IMR-90 (cell line): ENCODE measurements at regions not wholly inside any gene's neighbourhood (a gene's known extent, or its start where the extent isn't known, plus 50 kb on each side); places are given as distances from the start of the nearest gene placed in this dataset.

Experiments
- ATAC-seq: fragments of 200-7000 bp; cut with Tn5 transposase; 2 replicates; pipeline ENCODE4 v1.9.1; 2020; ENCODE audit warnings: low read depth, mild to moderate bottlenecking, moderate library complexity
- BruUV-seq: library from RNA; stranded (reverse); fragments of 400-500 nt; replicated peaks from 2 replicates; lab custom pipeline; 2021; lab: Mats Ljungman, UMichigan
- CTCF ChIA-PET: fragments of 300-600 bp; formaldehyde crosslinking; extraction: SDS; loops from one replicate; lab custom pipeline; 2021; ENCODE audit warnings: antibody characterized with exemption; lab: Yijun Ruan, JAX
- POLR2A ChIA-PET: fragments of 300-600 bp; sonication (Branson Sonifier 250); formaldehyde crosslinking; loops from one replicate; lab custom pipeline; 2022; ENCODE audit warnings: antibody characterized with exemption; ENCODE audit not compliant: unreplicated experiment; lab: Charles Lee
- DNase-seq: peaks from one replicate; pipeline ENCODE4 v3.0.0; 2013
- H2AFZ ChIP-seq: replicated peaks from 2 replicates; pipeline ENCODE3; 2013; ENCODE audit warnings: low read length, mild to moderate bottlenecking; ENCODE audit not compliant: poor library complexity
- H2AK5ac ChIP-seq: 2 replicates; pipeline ENCODE4 v1.6.1; 2013; ENCODE audit warnings: low read depth, low read length, inconsistent platforms
- H2AK9ac ChIP-seq: replicated peaks from 2 replicates; pipeline ENCODE3; 2013; ENCODE audit warnings: mild to moderate bottlenecking, low read depth, low read length, moderate library complexity; ENCODE audit not compliant: poor library complexity
- H2BK120ac ChIP-seq: 2 replicates; pipeline ENCODE4 v1.6.1; 2013; ENCODE audit warnings: low read depth, low read length, inconsistent platforms
- H2BK15ac ChIP-seq: 3 replicates; pipeline ENCODE4 v1.6.1; 2013; ENCODE audit warnings: low read depth, low read length, inconsistent platforms
- H2BK20ac ChIP-seq: 2 replicates; pipeline ENCODE4 v1.6.1; 2013; ENCODE audit warnings: low read depth, mild to moderate bottlenecking, inconsistent platforms, low read length, moderate library complexity
- H2BK5ac ChIP-seq: 2 replicates; pipeline ENCODE4 v1.6.1; 2013; ENCODE audit warnings: mild to moderate bottlenecking, low read depth, low read length, inconsistent platforms; ENCODE audit not compliant: poor library complexity, severe bottlenecking
- H3K14ac ChIP-seq: replicated peaks from 2 replicates; pipeline ENCODE4 v1.6.1; 2013; ENCODE audit warnings: low read depth, low read length, inconsistent platforms
- H3K18ac ChIP-seq: 2 replicates; pipeline ENCODE4 v1.6.1; 2013; ENCODE audit warnings: low read depth, low read length, control low read depth
- H3K23ac ChIP-seq: 2 replicates; pipeline ENCODE4 v1.6.1; 2013; ENCODE audit warnings: low read depth, low read length, inconsistent platforms
- H3K27ac ChIP-seq: 2 replicates; pipeline ENCODE4 v1.5.1; 2013; ENCODE audit warnings: mild to moderate bottlenecking, control low read depth, low read length; ENCODE audit not compliant: insufficient read depth
- H3K27me3 ChIP-seq: 2 replicates; pipeline ENCODE4 v1.6.1; 2013; ENCODE audit warnings: low read length; ENCODE audit not compliant: control insufficient read depth, insufficient read depth
- H3K36me3 ChIP-seq: 2 replicates; pipeline ENCODE4 v1.6.1; 2013; ENCODE audit warnings: low read length, mixed read lengths; ENCODE audit not compliant: control insufficient read depth, insufficient read depth
- H3K4ac ChIP-seq: 2 replicates; pipeline ENCODE4 v1.6.1; 2013; ENCODE audit warnings: low read depth, low read length, inconsistent platforms
- H3K4me1 ChIP-seq: 2 replicates; pipeline ENCODE4 v1.6.1; 2013; ENCODE audit warnings: low read length, mixed read lengths; ENCODE audit not compliant: control insufficient read depth, insufficient read depth
- H3K4me2 ChIP-seq: 2 replicates; pipeline ENCODE4 v1.6.1; 2013; ENCODE audit warnings: low read depth, mild to moderate bottlenecking, control low read depth, low read length, moderate library complexity
- H3K4me3 ChIP-seq: 2 replicates; pipeline ENCODE4 v1.5.1; 2013; ENCODE audit warnings: low read depth, mild to moderate bottlenecking, control low read depth, low read length, moderate library complexity; ENCODE audit not compliant: insufficient read depth
- H3K56ac ChIP-seq: 2 replicates; pipeline ENCODE4 v1.6.1; 2013; ENCODE audit warnings: low read length, inconsistent platforms; ENCODE audit not compliant: insufficient read depth; ENCODE audit errors: extremely low read depth
- H3K79me1 ChIP-seq, 2 experiments: 2 replicates each; pipeline ENCODE4 v1.6.1; 2013; ENCODE audit warnings: low read length in 2 of 2, inconsistent platforms in 1 of 2, low read depth in 1 of 2
- H3K9ac ChIP-seq: 2 replicates; pipeline ENCODE4 v1.6.1; 2013; ENCODE audit warnings: low read depth, low read length, control low read depth
- H3K9me1 ChIP-seq: 2 replicates; pipeline ENCODE4 v1.6.1; 2013; ENCODE audit warnings: low read length, inconsistent platforms; ENCODE audit not compliant: insufficient read depth
- H3K9me3 ChIP-seq: 2 replicates; pipeline ENCODE4 v1.6.1; 2013; ENCODE audit warnings: low read length; ENCODE audit not compliant: control insufficient read depth, insufficient read depth
- H4K20me1 ChIP-seq: 2 replicates; pipeline ENCODE4 v1.6.1; 2013; ENCODE audit warnings: low read length, inconsistent platforms; ENCODE audit not compliant: insufficient read depth
- H4K5ac ChIP-seq: 2 replicates; pipeline ENCODE4 v1.6.1; 2013; ENCODE audit warnings: mild to moderate bottlenecking, low read depth, low read length, control low read depth
- H4K8ac ChIP-seq, 2 experiments: 2 replicates each; pipeline ENCODE4 v1.6.1; 2013; ENCODE audit warnings: low read depth in 2 of 2, low read length in 2 of 2, control low read depth in 1 of 2, inconsistent platforms in 1 of 2
- H4K91ac ChIP-seq: 2 replicates; pipeline ENCODE4 v1.6.1; 2013; ENCODE audit warnings: low read depth, low read length, inconsistent platforms; ENCODE audit not compliant: insufficient read depth
- CEBPB ChIP-seq: IDR thresholded peaks from 2 replicates; pipeline ENCODE4 v1.6.1; 2012; ENCODE audit warnings: low read depth, low read length, improper control_type of control experiment
- MXI1 ChIP-seq: IDR thresholded peaks from 2 replicates; pipeline ENCODE4 v1.6.1; 2012; ENCODE audit warnings: low read depth, mild to moderate bottlenecking, low read length, moderate library complexity, borderline replicate concordance
- WGBS, 2 experiments: methylation state at CpG; one replicate each; pipeline versions ENCODE4 v1.1.5 to v1.1.7; 2013; ENCODE audit warnings: missing lambda C conversion rate in 2 of 2; ENCODE audit not compliant: insufficient read length in 1 of 2; ENCODE audit errors: extremely low coverage in 2 of 2; 5-methylcytosine and 5-hydroxymethylcytosine counted together
- dilution Hi-C: fragments of 300-500 bp; cut with HindIII; formaldehyde crosslinking; loops from one replicate; pipeline ENCODE4 v1.14.3; 2018; ENCODE audit warnings: low sequenced_read_pairs; ENCODE audit not compliant: unreplicated experiment
- in situ Hi-C: fragments of 300-500 bp; cut with MboI; formaldehyde crosslinking; loops from 3 replicates; pipeline ENCODE4 v1.14.3; 2019; ENCODE audit warnings: low sequenced_read_pairs, inconsistent platforms, mixed read lengths
- intact Hi-C: fragments of 100-400 bp; cut with micrococcal nuclease; formaldehyde crosslinking; loops from 2 replicates; pipeline ENCODE4 v1.10.0; 2022

DNA sequence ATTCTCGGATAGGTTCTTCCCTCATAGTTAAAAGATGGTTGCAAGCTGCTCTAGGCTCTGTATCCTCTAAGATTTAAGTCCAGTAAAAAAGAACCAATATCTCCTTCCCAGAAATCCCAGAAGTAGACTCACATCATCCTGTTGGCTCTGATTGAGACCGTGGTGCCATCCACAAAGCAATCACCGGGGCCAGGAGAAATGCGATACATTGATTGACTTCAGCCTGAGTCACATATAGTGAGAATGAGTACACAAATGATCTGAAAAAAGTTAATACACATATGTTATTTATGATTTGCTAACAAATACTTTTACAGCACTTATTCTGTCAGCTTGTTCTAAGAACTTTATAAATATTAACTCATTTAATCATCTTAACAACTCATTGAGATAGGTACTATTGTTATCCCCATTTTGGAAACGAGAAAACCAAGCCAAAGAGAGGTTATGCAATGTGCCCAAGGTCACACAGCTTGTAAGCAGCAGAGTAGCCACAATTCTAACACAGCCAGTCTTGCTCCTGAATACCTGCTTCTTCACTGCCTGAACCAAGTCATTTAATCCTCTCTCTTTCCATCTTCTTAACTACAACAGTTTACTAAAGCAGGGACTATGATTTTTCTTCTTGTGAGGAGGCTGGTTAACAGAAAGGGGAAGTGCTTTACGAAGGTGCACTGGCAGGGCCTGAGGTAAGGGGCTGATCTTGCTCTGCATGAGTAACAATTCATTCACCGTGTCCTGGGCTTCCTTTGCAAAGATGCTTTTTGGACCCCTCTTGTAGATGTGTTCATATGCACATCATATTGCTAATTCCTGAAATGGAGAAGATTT is 177.0 kb downstream of the REEP3 start:
- ATAC-seq (no peak), DNase-seq (no peak)
- 100% methylated on average over 1 of the region's 7 CpGs; no CpG with 5 or more reads in 1 of the 2 experiments for WGBS, 2 experiments
- Histone ChIP-seq H3K4me3 (no peak overlapping the region), H3K27ac (no peak overlapping the region), H2BK15ac (0 out of 3 replicates have a peak overlapping the region, but pooled peaks have one; percentile 21), H4K91ac (0 out of 2 replicates have a peak overlapping the region, but pooled peaks have one; percentile 6), H2BK120ac (no peak overlapping the region; the same call in 1 of the 2 replicates), H4K5ac (no peak overlapping the region), H3K18ac (no peak overlapping the region), H3K4ac (peak overlapping the region; percentile 2; the same call in 1 of the 2 replicates), H3K4me2 (no peak overlapping the region), H2BK5ac (no peak overlapping the region), H2AFZ (no peak overlapping the region), H3K9me1 (peaks cover 7% of the 10 kb centered on the region), H4K8ac (no peak overlapping the region), H3K9ac (no peak overlapping the region), H3K79me1 (no peaks in the 10 kb centered on the region), H4K20me1 (no peaks in the 10 kb centered on the region), H3K9me3 (no peaks in the 10 kb centered on the region), H2BK20ac (no peak overlapping the region), H2AK9ac (no peak overlapping the region), H3K56ac (no peak overlapping the region), H3K14ac (peak overlapping the region; percentile 27), H3K23ac (no peak overlapping the region), H3K27me3 (no peaks in the 10 kb centered on the region), H3K4me1 (peaks cover 6% of the 10 kb centered on the region), H2AK5ac (peak overlapping the region; percentile 63), H3K36me3 (no peaks in the 10 kb centered on the region)
- in situ Hi-C loops (no loop called here), intact Hi-C loops (no loop called here), dilution Hi-C loops (no loop called here)
- no TSS peak for BruUV-seq
- POLR2A ChIA-PET, result no interaction called here
- TF ChIP-seq MXI1 (no peak), CEBPB (0 out of 2 replicates have a peak, but pooled peaks have one; percentile 24)
- CTCF ChIA-PET, result interaction anchor here (0.6 kb wide), 2 partner anchors 36 to 59 kb away, joined by 3 to 10 read pairs; no protein-coding TSS in a partner anchor
